Left ventricle myocardium inferior (tissue), 1 donor: ENCODE measurements at regions not wholly inside any gene's neighbourhood (a gene's known extent, or its start where the extent isn't known, plus 50 kb on each side); places are given as distances from the start of the nearest gene placed in this dataset.
"Not testable (repeated sequence)": the region's sequence is repeated elsewhere in the genome, so short reads cannot be mapped to it uniquely, and the experiment has no call there.

Source experiments
- DNase-seq: peaks from one replicate; pipeline ENCODE4 v3.0.0-alpha.2; 2020
- H3K27ac ChIP-seq: fragments of 200-600 bp; replicated peaks from 2 replicates; pipeline ENCODE4 v1.8.0; 2021
- H3K27me3 ChIP-seq: fragments of 200-600 bp; 2 replicates; pipeline ENCODE4 v1.8.0; 2021; ENCODE audit warnings: low read depth
- H3K36me3 ChIP-seq: fragments of 200-600 bp; 2 replicates; pipeline ENCODE4 v1.8.0; 2021
- H3K4me1 ChIP-seq: fragments of 200-600 bp; 2 replicates; pipeline ENCODE4 v1.8.0; 2021
- H3K4me3 ChIP-seq: fragments of 200-600 bp; 2 replicates; pipeline ENCODE4 v1.8.0; 2021; ENCODE audit warnings: mild to moderate bottlenecking, moderate library complexity
- H3K9me3 ChIP-seq: fragments of 200-600 bp; replicated peaks from 2 replicates; pipeline ENCODE4 v1.8.0; 2021
- intact Hi-C: fragments of 100-400 bp; cut with micrococcal nuclease; formaldehyde crosslinking; loops from one replicate; pipeline ENCODE4 v1.11.0; 2022
- TF ChIP-seq, protein P1 (sequence below): fragments of 200-600 bp; IDR thresholded peaks from 2 replicates; pipeline ENCODE4 v1.8.0; 2021; ENCODE audit warnings: antibody characterized with exemption, mild to moderate bottlenecking, borderline replicate concordance
- donor health status: DM: no; HTN: yes; CAD: no; lungs with severe emphysema.

DNA sequence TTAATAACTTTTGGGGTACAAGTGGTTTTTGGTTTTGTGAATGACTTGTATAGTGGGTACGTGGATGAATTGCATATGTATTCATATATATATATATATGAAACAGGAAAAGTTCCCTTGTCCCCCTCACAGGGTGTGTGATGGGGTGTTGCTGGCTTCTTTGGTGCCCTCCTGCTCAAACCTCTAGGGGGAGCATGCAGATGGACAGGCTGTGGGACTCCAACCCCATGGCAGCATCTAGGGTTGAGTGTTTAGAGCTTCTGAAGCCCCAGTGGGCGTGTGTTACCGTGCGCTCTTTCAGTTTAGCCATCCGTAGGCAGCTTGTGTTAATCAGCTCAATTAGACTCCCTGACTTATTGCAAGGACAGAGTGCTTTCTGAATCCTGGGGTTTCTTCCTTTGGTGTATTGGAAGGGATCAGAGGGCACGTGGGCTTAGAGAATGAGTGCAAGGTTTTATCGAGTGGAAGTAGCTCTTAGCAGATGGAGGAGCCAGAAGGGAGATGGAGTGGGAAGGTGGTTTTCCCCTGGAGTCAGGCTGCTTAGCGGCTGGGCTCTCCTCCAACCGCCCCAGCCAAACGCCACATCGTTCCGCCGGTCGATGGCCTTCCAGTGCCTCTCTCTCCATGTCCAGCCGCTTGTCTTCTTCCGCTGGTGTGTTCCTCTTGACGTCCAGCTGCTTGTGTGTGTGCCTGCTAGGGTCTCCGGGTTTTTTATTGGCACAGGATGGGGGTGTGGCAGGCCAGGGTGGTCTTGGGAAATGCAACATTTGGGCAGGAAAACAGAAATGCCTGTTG is 674.4 kb upstream of the LCORL start:
- TF ChIP-seq, protein P1, sequence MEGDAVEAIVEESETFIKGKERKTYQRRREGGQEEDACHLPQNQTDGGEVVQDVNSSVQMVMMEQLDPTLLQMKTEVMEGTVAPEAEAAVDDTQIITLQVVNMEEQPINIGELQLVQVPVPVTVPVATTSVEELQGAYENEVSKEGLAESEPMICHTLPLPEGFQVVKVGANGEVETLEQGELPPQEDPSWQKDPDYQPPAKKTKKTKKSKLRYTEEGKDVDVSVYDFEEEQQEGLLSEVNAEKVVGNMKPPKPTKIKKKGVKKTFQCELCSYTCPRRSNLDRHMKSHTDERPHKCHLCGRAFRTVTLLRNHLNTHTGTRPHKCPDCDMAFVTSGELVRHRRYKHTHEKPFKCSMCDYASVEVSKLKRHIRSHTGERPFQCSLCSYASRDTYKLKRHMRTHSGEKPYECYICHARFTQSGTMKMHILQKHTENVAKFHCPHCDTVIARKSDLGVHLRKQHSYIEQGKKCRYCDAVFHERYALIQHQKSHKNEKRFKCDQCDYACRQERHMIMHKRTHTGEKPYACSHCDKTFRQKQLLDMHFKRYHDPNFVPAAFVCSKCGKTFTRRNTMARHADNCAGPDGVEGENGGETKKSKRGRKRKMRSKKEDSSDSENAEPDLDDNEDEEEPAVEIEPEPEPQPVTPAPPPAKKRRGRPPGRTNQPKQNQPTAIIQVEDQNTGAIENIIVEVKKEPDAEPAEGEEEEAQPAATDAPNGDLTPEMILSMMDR = no peak
- H3K27me3 ChIP-seq = no peaks in the 10 kb centered on the region
- H3K4me3 ChIP-seq = no peak overlapping the region
- intact Hi-C loops = loop anchor here (10.0 kb wide), 1 partner anchor 239 kb away; no protein-coding TSS in a partner anchor
- no peaks in the 10 kb centered on the region for H3K9me3 ChIP-seq
- H3K27ac ChIP-seq = no peak overlapping the region
- H3K36me3 ChIP-seq = no peaks in the 10 kb centered on the region
- H3K4me1 ChIP-seq = peaks cover 12% of the 10 kb centered on the region
- DNase-seq = no peak

DNA sequence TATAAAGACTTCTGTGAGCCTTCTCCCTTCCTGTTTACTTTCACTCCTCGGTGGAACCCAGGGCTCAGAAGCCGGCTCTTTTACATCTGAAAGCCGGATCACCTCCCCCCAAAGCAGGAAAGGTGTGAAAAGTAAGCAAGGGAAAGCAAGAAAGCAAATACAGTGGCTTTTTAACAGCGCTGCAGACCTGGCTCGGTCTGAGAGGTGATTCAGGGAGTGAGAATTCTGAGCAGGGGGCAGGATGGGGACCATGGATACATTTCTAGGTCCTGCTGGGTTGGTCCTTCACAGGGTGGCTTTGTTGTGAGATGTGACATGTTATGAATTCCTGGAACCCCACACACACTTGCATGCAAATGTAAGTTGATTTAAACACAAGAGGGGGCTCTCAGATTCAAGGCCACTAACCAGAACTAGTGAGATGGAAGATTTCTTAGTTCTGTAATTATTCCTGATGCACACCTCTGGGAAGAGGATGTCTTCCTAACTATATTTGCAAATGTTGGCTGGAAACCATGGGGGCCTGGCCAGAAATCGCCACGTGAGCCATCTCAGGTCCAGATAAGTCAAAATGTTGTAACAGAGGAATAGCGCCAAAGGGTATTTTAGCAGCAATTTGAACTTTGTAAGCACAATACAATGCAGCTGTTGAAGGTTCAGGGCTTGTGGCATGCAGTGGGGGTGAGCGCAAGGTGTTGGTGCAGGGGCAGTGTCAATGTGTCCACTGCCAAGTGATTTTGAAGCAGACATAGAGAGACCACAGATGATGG is 670.1 kb upstream of the LCORL start:
- TF ChIP-seq, protein P1 = no peak
- Histone ChIP-seq H3K36me3 (no peaks in the 10 kb centered on the region), H3K4me3 (no peak overlapping the region), H3K27ac (no peak overlapping the region), H3K4me1 (peaks cover 12% of the 10 kb centered on the region), H3K27me3 (no peaks in the 10 kb centered on the region), H3K9me3 (no peaks in the 10 kb centered on the region)
- intact Hi-C loops = loop anchor here (10.0 kb wide), 1 partner anchor 243 kb away; no protein-coding TSS in a partner anchor
- DNase-seq = no peak

DNA sequence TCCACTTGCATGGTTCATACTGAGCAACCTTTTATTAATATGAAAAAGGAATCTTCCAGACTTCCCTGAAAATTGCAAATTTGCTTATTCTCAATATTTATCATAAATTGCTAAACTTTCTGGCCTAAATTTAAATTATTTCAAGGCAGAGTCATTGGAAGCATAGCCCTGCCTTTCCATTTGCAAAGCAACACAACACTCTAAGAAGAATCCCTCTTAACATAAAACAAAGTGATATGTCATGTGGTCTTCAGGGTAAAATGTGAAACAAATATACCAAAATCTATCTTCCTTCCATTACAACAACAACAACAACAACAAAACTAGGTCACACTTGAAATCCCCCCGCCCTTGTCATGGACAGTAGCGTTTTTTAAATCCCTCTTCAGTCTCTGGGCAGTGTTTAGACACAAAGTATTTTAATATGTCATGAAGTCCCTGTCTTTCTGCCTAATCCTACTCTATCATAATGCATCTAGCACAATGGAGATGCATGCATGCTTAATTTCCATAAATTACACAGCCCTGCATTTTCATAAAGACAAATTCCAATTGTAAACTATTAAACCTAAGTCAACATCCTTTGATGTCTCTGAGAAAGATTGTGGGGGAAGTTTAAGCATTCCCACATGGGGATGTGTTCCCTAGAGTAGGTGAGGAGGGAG is 668.9 kb upstream of the LCORL start:
- Histone ChIP-seq H3K4me3 (no peak overlapping the region), H3K36me3 (no peaks in the 10 kb centered on the region), H3K27me3 (no peaks in the 10 kb centered on the region), H3K9me3 (no peaks in the 10 kb centered on the region), H3K4me1 (peaks cover 12% of the 10 kb centered on the region), H3K27ac (no peak overlapping the region)
- intact Hi-C loops = loop anchor here (10.0 kb wide), 1 partner anchor 244 kb away; no protein-coding TSS in a partner anchor
- TF ChIP-seq, protein P1 = no peak
- no peak for DNase-seq

DNA sequence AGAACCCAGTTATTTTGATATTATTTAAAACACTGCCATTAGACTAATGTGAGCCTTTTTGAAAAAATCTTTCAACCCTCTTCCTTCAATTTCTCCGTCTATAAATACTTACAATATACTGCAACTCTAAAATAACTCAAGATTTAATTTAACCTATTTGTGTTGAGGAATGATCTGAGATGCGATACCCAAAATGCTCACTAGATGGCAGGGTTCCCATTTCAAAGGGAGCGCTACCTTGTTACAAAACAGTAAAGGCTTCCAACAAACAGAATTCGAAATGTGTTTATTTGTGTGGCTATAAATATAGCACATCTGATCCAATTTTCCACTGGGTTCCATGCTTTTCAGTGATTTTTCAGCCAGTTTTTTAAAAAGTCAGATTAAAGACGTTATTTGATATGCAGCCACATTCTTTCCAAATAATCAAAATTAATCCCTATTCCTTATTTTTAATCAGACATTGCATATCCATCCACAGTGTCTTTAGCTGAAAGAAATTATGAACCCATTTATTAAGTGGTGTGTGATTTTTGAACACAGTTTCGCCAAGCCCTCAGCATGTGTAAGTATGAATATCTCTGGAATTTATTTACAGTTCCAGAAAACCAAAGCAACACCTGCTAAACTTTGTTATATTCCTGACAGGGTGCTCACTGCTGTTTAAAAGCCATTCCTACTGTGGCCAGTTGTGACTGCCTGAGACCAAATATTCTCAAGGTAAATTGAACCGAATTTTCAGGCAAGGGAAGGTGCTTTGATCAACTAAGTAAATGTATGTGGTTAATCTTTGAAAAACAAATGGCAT is 668.0 kb upstream of the LCORL start:
- TF ChIP-seq, protein P1 = peak; percentile 88
- intact Hi-C loops = loop anchor here (10.0 kb wide), 1 partner anchor 245 kb away; no protein-coding TSS in a partner anchor
- Histone ChIP-seq H3K4me3 (no peak overlapping the region), H3K36me3 (no peaks in the 10 kb centered on the region), H3K4me1 (peaks cover 12% of the 10 kb centered on the region), H3K27ac (no peak overlapping the region), H3K27me3 (no peaks in the 10 kb centered on the region), H3K9me3 (no peaks in the 10 kb centered on the region)
- DNase-seq = no peak

DNA sequence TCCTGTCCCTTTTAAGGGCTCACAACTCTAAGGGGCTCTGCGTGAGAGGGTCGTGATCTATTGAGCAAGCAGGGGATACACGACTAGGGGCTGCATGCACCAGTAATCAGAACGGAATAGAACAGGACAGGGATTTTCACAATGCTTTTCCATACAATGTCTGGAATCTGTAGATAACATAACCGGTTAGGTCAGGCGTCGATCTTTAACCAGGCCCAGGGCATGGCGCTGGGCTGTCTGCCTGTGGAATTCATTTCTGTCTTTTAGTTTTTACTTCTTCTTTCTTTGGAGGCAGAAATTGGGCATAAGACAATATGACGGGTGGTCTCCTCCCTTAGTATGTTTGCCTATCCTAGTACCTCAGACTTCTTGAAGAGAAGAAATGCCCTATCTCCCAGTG is 666.8 kb upstream of the LCORL start:
- intact Hi-C loops, DNase-seq, H3K9me3 ChIP-seq: not testable (repeated sequence)

More for the DNA sequence above, 666.8 kb upstream of the LCORL start:
- H3K27me3 ChIP-seq, H3K27ac ChIP-seq, H3K36me3 ChIP-seq, H3K4me3 ChIP-seq: not testable (repeated sequence)
- peaks cover 12% of the 10 kb centered on the region for H3K4me1 ChIP-seq
